H1 (cell line): ENCODE measurements at regions not wholly inside any gene's neighbourhood (a gene's known extent, or its start where the extent isn't known, plus 50 kb on each side); places are given as distances from the start of the nearest gene placed in this dataset.

ENCODE experiments used
- CTCF ChIA-PET: fragments of 300-600 bp; sonication (Branson Sonifier 250); formaldehyde crosslinking; loops from one replicate; lab custom pipeline; 2021; ENCODE audit not compliant: partially characterized antibody; lab: Charles Lee
- POLR2A ChIA-PET: fragments of 300-600 bp; sonication (Branson Sonifier 250); formaldehyde crosslinking; loops from one replicate; lab custom pipeline; 2021; ENCODE audit warnings: inconsistent platforms; ENCODE audit not compliant: partially characterized antibody; lab: Charles Lee
- DNase-seq, 2 experiments: peaks; one replicate each; pipeline versions ENCODE4 v3.0.0 to v3.0.0-alpha.2; 2010 to 2022; ENCODE audit warnings: low spot score in 2 of 2, low read depth in 1 of 2, mixed read lengths in 1 of 2
- FAIRE-seq: peaks from 2 replicates; lab custom pipeline; 2011; peaks lifted over from hg19 to GRCh38; lab: Jason Lieb, UNC
- H2AFZ ChIP-seq: 2 replicates; pipeline ENCODE4 v1.8.1; 2012; ENCODE audit warnings: low read length, inconsistent platforms
- H2AK5ac ChIP-seq: 2 replicates; pipeline ENCODE4 v1.6.1; 2013; ENCODE audit warnings: low read depth, low read length
- H2BK120ac ChIP-seq: replicated peaks from 2 replicates; pipeline ENCODE3; 2013; ENCODE audit warnings: low read depth, low read length, inconsistent platforms
- H2BK12ac ChIP-seq: 2 replicates; pipeline ENCODE4 v1.6.1; 2013; ENCODE audit warnings: low read depth, low read length
- H2BK15ac ChIP-seq: 2 replicates; pipeline ENCODE4 v1.6.1; 2013; ENCODE audit warnings: low read length
- H2BK20ac ChIP-seq: 2 replicates; pipeline ENCODE4 v1.6.1; 2013; ENCODE audit warnings: low read length
- H2BK5ac ChIP-seq: 2 replicates; pipeline ENCODE4 v1.6.1; 2013; ENCODE audit warnings: low read depth, low read length
- H3K14ac ChIP-seq: 2 replicates; pipeline ENCODE4 v1.6.1; 2013; ENCODE audit warnings: inconsistent platforms; ENCODE audit not compliant: insufficient read length
- H3K18ac ChIP-seq: 2 replicates; pipeline ENCODE4 v1.6.1; 2013; ENCODE audit warnings: low read length; ENCODE audit errors: extremely low read depth
- H3K23ac ChIP-seq: 2 replicates; pipeline ENCODE4 v1.6.1; 2013; ENCODE audit warnings: inconsistent platforms; ENCODE audit not compliant: insufficient read length
- H3K23me2 ChIP-seq: 2 replicates; pipeline ENCODE4 v1.6.1; 2013; ENCODE audit warnings: low read depth, low read length
- H3K27ac ChIP-seq: 2 replicates; pipeline ENCODE4 v1.6.1; 2011; ENCODE audit warnings: low read depth, low read length, inconsistent platforms
- H3K27me3 ChIP-seq, 4 experiments: replicated peaks in 1 of 4; 1 replicate in 1 of 4; 2 replicates in 3 of 4; pipeline versions ENCODE4 v1.6.1 to v1.8.1; 2011 to 2013; ENCODE audit warnings: low read length in 3 of 4, mild to moderate bottlenecking in 3 of 4, inconsistent platforms in 2 of 4, mixed read lengths in 2 of 4, moderate library complexity in 1 of 4; ENCODE audit not compliant: control insufficient read depth in 3 of 4, insufficient read depth in 3 of 4; ENCODE audit errors: extremely low read depth in 1 of 4
- H3K36me3 ChIP-seq, 4 experiments: 2 replicates each; pipeline versions ENCODE4 v1.6.1 to v1.8.1; 2011 to 2013; ENCODE audit warnings: mild to moderate bottlenecking in 4 of 4, low read length in 3 of 4, moderate library complexity in 2 of 4, control low read depth in 1 of 4, inconsistent platforms in 1 of 4; ENCODE audit not compliant: insufficient read depth in 4 of 4, control insufficient read depth in 2 of 4
- H3K4ac ChIP-seq: replicated peaks from 2 replicates; pipeline ENCODE3; 2013; ENCODE audit warnings: low read length, low read depth, mixed read lengths, inconsistent platforms; ENCODE audit not compliant: insufficient read length
- H3K4me1 ChIP-seq, 4 experiments: replicated peaks in 1 of 4; 1 replicate in 1 of 4; 2 replicates in 3 of 4; pipeline versions ENCODE4 v1.6.1 to v1.8.1; 2011 to 2013; ENCODE audit warnings: low read length in 3 of 4, inconsistent platforms in 2 of 4, mixed read lengths in 1 of 4; ENCODE audit not compliant: insufficient read depth in 4 of 4, control insufficient read depth in 3 of 4
- H3K4me2 ChIP-seq, 2 experiments: 2 replicates each; pipeline versions ENCODE4 v1.6.1 to v1.8.1; 2011 to 2013; ENCODE audit warnings: low read depth in 2 of 2, low read length in 2 of 2, control low read depth in 1 of 2, inconsistent platforms in 1 of 2, mild to moderate bottlenecking in 1 of 2; ENCODE audit not compliant: insufficient read depth in 1 of 2
- H3K4me3 ChIP-seq, 4 experiments: fragments of 200-600, 300-600 bp in 1 of 4; sonication (generic), shearing (Covaris generic), sonication (Bioruptor Twin) in 1 of 4; 2 replicates each; pipeline versions ENCODE4 v1.5.1 to v1.8.1; 2011 to 2016; ENCODE audit warnings: low read length in 4 of 4, low read depth in 3 of 4, control low read depth in 2 of 4, inconsistent platforms in 2 of 4, mild to moderate bottlenecking in 2 of 4, mixed read lengths in 1 of 4, moderate library complexity in 1 of 4; ENCODE audit not compliant: insufficient read depth in 2 of 4; ENCODE audit errors: extremely low read depth in 1 of 4
- H3K56ac ChIP-seq: replicated peaks from 2 replicates; pipeline ENCODE3; 2013; ENCODE audit warnings: low read depth, mild to moderate bottlenecking, mixed read lengths, low read length, inconsistent platforms; ENCODE audit not compliant: insufficient read length
- H3K79me1 ChIP-seq: 2 replicates; pipeline ENCODE4 v1.6.1; 2013; ENCODE audit warnings: low read depth, low read length, control low read depth
- H3K79me2 ChIP-seq, 2 experiments: 2 replicates each; pipeline versions ENCODE4 v1.6.1 to v1.8.1; 2012 to 2013; ENCODE audit warnings: low read length in 2 of 2, mild to moderate bottlenecking in 2 of 2, inconsistent platforms in 1 of 2; ENCODE audit not compliant: insufficient read depth in 2 of 2, control insufficient read depth in 1 of 2
- H3K9ac ChIP-seq, 4 experiments: replicated peaks in 1 of 4; 1 replicate in 1 of 4; 2 replicates in 3 of 4; pipeline versions ENCODE4 v1.6.1 to v1.8.1; 2011 to 2013; ENCODE audit warnings: low read depth in 3 of 4, low read length in 3 of 4, control low read depth in 2 of 4, mild to moderate bottlenecking in 2 of 4, moderate library complexity in 2 of 4, inconsistent platforms in 1 of 4; ENCODE audit errors: extremely low read depth in 1 of 4
- H3K9me3 ChIP-seq, 2 experiments: 2 replicates each; pipeline versions ENCODE4 v1.6.1 to v1.8.1; 2012 to 2013; ENCODE audit warnings: mild to moderate bottlenecking in 2 of 2, moderate library complexity in 2 of 2, control low read depth in 1 of 2, inconsistent platforms in 1 of 2, low read depth in 1 of 2, low read length in 1 of 2, mixed read lengths in 1 of 2; ENCODE audit not compliant: insufficient read depth in 2 of 2
- H4K20me1 ChIP-seq, 2 experiments: replicated peaks in 1 of 2; 2 replicates each; pipeline versions ENCODE3 to v1.8.1; 2011 to 2013; ENCODE audit warnings: inconsistent platforms in 2 of 2, low read length in 2 of 2, mild to moderate bottlenecking in 1 of 2; ENCODE audit not compliant: insufficient read depth in 2 of 2, control insufficient read depth in 1 of 2
- H4K5ac ChIP-seq: 2 replicates; pipeline ENCODE4 v1.6.1; 2013; ENCODE audit warnings: low read length, low read depth, mixed read lengths, inconsistent platforms; ENCODE audit not compliant: insufficient read length
- H4K8ac ChIP-seq: 2 replicates; pipeline ENCODE4 v1.8.0; 2013; ENCODE audit warnings: mild to moderate bottlenecking, moderate library complexity, low read length, inconsistent platforms; ENCODE audit not compliant: insufficient read depth; ENCODE audit errors: extremely low read depth
- H4K91ac ChIP-seq: replicated peaks from 2 replicates; pipeline ENCODE3; 2013; ENCODE audit warnings: low read length, mixed read lengths, inconsistent platforms; ENCODE audit not compliant: insufficient read length
- CHD2 ChIP-seq: IDR thresholded peaks from 2 replicates; pipeline ENCODE4 v1.6.1; 2012; ENCODE audit warnings: low read length, improper control_type of control experiment
- WGBS, 2 experiments: shearing (Covaris generic) in 1 of 2; methylation state at CpG; one replicate each; pipeline versions ENCODE4 v1.1.6 to v1.1.7; 2013 to 2015; ENCODE audit warnings: low lambda C conversion rate in 2 of 2, mixed read lengths in 2 of 2, inconsistent platforms in 1 of 2, low coverage in 1 of 2, missing lambda C conversion rate in 1 of 2; ENCODE audit not compliant: insufficient replicate concordance in 2 of 2, insufficient coverage in 1 of 2, insufficient read length in 1 of 2; ENCODE audit errors: extremely low coverage in 1 of 2, missing lambda C conversion rate in 1 of 2; 5-methylcytosine and 5-hydroxymethylcytosine counted together

DNA sequence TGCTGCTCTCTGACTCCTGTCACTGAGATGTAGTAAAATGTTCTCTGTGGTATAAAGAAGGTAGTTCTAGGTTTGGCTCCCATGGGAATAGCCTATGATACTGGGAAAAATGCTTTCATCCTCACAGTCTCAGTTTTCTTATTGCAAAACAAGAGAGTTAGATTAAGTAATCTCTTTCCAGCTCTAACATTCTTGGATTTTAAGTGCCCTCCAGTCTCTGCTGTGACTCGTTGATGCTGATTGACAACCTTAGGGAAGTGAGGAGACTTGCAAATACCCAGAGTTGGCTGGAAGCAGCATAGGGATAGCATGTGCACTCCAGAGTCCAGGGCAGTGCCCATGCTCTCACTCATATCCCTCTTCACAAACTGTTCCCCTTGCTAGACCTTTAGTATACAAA, 534.9 kb downstream of the SLC4A3 start:
- Histone ChIP-seq H3K4me3 (no peak overlapping the region), H3K9me3 (no peaks in the 10 kb centered on the region), H3K36me3 (no peaks in the 10 kb centered on the region), H3K9ac (no peak overlapping the region), H2BK15ac (no peak overlapping the region), H3K4ac (no peak overlapping the region), H3K23me2 (no peaks in the 10 kb centered on the region; the same call in 1 of the 2 replicates), H4K8ac (no peak overlapping the region), H2BK20ac (no peak overlapping the region), H2AK5ac (no peak overlapping the region), H3K18ac (no peak overlapping the region), H2BK12ac (no peak overlapping the region), H3K27me3 (no peaks in the 10 kb centered on the region), H4K5ac (no peak overlapping the region), H3K4me1 (peaks cover 0 to 3% (median 0%) of the 10 kb centered on the region in 4 experiments; a peak in 1 of 7 replicates), H3K4me2 (no peak overlapping the region), H4K20me1 (no peaks in the 10 kb centered on the region), H4K91ac (no peak overlapping the region), H3K79me1 (no peaks in the 10 kb centered on the region), H2BK5ac (no peak overlapping the region), H2AFZ (no peak overlapping the region; the same call in 1 of the 2 replicates), H3K27ac (no peak overlapping the region), H3K14ac (no peak overlapping the region), H3K23ac (no peak overlapping the region), H3K79me2 (no peaks in the 10 kb centered on the region), H3K56ac (no peak overlapping the region), H2BK120ac (no peak overlapping the region)
- POLR2A ChIA-PET = no interaction called here
- no peak for TF ChIP-seq CHD2
- FAIRE-seq (no peak), DNase-seq (no peak)
- WGBS, 2 experiments = 73% methylated on average over 1 of the region's 1 CpG; no CpG with 5 or more reads in 1 of the 2 experiments
- CTCF ChIA-PET = no interaction called here
